AG10803 (cell line): ENCODE measurements at regions not wholly inside any gene's neighbourhood (a gene's known extent, or its start where the extent isn't known, plus 50 kb on each side); places are given as distances from the start of the nearest gene placed in this dataset.

ENCODE experiments used
- DNase-seq: peaks from one replicate; pipeline ENCODE4 v3.0.0; 2010; ENCODE audit warnings: low read depth
- H3K4me3 ChIP-seq: 2 replicates; pipeline ENCODE4 v1.5.1; 2011; ENCODE audit warnings: mild to moderate bottlenecking, low read length, control low read depth
- TF ChIP-seq, protein P1 (sequence below): conservative IDR thresholded peaks from 2 replicates; pipeline ENCODE4 v1.5.1; 2011; ENCODE audit warnings: mild to moderate bottlenecking, low read length, control low read depth, inconsistent platforms

DNA sequence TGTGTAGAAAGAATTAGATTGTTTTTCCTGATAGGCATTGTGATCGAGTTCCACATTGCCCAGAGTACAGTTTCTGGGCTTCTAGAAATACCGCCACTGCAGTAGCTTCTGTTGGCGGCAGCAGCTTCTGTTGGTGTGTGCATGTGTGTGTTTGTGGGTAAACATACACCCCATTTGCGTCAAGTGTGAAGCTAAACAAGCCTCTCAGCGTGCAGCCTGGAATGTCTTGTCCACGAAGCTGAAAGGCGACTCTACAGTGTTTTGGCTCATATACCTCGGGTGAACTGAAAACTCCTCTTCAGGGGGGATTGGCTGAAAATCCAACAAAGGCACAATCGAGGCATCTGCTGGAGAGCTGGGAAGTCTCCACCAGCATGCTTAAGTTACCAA is 112.0 kb upstream of the E2F8 start:
- TF ChIP-seq, protein P1, sequence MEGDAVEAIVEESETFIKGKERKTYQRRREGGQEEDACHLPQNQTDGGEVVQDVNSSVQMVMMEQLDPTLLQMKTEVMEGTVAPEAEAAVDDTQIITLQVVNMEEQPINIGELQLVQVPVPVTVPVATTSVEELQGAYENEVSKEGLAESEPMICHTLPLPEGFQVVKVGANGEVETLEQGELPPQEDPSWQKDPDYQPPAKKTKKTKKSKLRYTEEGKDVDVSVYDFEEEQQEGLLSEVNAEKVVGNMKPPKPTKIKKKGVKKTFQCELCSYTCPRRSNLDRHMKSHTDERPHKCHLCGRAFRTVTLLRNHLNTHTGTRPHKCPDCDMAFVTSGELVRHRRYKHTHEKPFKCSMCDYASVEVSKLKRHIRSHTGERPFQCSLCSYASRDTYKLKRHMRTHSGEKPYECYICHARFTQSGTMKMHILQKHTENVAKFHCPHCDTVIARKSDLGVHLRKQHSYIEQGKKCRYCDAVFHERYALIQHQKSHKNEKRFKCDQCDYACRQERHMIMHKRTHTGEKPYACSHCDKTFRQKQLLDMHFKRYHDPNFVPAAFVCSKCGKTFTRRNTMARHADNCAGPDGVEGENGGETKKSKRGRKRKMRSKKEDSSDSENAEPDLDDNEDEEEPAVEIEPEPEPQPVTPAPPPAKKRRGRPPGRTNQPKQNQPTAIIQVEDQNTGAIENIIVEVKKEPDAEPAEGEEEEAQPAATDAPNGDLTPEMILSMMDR: no peak
- DNase-seq: no peak
- H3K4me3 ChIP-seq: no peak overlapping the region

DNA sequence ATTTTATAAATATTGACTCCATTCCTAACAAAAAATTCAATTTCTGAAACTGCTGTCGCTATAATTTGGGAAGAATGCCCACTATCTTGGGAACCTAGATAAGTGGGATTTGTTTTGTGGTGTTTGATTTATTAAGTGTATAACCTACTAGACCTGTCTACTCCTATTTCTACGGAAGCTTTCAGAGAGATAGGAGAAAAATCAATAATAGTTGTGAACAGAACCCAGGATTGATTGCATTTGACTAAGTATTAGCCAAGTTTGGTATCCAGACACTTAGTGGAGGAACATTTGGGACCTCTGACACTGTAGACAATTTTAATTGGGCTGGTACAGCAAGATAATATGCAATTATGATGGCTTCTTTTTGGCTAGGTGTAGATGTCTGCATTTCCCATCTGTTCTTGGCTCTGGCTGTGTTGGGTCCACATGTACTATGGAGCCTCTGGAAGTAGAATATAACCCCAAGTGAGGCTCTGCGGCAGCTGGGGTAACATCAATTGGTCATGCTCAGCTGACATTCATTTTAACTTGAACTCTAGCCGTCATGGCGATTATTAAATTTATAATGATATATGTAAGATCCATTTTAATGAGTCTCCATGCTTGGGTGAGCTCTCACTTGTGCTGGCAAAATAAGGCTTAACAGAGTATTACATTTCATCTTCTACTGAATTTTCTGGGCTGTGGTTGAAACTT is 111.5 kb upstream of the E2F8 start:
- TF ChIP-seq, protein P1: no peak
- DNase-seq: no peak
- no peak overlapping the region for H3K4me3 ChIP-seq

DNA sequence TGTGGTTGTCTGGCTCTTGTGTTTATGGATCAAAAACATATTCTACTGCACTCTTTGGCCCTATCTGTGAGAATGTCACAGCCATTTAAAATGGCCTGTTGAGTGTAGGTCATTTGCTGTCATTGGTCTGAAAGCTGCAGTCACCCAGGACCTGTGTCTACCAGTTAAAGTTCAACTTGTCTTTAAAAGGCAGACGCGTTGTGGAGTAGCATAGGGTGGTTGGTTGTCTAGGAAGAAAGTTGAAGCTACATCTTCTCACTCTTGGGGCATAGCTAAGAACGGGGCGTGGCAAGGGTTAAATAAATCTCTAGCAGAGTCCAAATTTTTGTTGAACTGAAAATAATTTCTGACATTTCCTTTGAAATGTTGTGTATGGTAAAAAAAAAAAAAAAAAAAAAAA is 110.7 kb upstream of the E2F8 start:
- TF ChIP-seq, protein P1: no peak
- H3K4me3 ChIP-seq: no peak overlapping the region
- no peak for DNase-seq

DNA sequence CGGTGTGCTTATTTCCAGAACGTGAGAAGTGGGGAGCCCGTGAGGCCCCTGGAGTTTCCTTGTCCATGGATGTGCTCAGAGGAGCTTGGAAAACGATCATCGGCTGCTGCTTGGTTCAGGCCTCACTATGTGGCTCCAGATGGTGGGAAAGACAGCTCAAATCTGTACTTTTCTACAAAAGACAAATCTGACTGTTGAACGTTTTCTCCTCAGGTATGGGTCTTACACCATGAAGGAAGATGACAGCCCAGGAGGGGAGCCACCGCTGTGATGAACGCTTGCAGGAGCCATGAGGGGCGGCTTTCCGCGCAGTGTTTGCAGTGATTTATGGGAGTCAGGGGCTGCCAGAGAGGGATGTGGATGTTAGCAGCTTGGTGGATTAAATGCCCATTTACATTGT is 109.4 kb upstream of the E2F8 start:
- H3K4me3 ChIP-seq: no peak overlapping the region
- DNase-seq: no peak
- TF ChIP-seq, protein P1: no peak

DNA sequence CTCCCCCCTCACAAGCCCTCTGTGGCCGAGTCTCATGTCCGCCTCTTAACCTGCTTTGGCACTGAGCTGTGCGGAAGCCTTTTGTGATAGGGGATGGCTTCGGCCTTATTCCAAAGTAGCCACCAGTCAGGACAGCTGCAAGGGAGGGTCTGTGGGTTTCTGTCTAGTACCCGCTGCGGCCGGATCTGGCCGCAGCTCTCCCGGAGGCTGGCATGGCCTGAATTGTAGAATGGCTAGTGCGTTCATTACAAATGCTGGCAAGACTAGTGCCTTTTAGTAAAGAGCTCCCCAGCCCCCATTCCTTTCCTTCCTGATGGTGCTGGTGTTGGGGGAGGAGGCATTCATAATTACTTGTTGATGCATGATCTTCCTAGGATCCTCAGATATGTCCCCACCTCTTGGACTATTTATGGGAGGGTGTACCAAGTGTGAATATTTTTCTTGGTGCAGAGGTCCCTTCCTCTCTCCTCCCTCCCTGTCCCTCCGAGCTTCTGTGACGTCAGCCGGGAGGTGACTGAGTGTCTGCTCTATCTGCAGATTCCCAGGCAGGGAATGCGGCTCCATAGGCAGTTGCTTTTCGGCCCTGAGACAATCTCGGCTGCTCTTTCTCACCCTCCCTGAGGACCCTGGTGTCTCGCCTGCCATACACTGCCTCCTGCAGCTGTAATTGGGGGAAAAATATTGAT is 108.7 kb upstream of the E2F8 start:
- no peak for DNase-seq
- TF ChIP-seq, protein P1: no peak
- no peak overlapping the region for H3K4me3 ChIP-seq

DNA sequence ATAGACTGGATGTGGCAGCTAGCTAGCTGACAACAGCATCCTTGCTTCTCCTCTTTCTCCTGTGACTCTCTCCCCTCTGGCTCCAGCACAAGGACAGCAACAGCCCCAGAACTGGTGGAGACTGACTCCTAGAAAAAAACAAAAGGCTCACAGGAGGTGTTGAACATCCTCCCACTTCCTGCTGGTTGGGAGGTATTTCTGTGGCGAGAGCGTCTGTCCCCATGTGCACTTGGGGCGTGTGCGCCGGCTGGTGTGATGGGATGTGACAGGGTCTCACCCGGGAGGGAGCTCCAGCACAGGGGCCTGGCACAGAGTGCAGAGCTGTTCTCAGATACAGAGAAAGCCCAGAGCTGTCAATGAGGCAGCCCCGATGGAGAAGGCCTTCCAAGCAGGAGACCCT is 107.2 kb upstream of the E2F8 start:
- H3K4me3 ChIP-seq: no peak overlapping the region
- TF ChIP-seq, protein P1: no peak
- DNase-seq: no peak
